Fibroblast of pulmonary artery (primary cell): ENCODE measurements at regions not wholly inside any gene's neighbourhood (a gene's known extent, or its start where the extent isn't known, plus 50 kb on each side); places are given as distances from the start of the nearest gene placed in this dataset.

ENCODE experiments used
- DNase-seq: peaks from one replicate; pipeline ENCODE4 v3.0.0-alpha.2; 2010; ENCODE audit warnings: low read depth
- H3K4me3 ChIP-seq: replicated peaks from 2 replicates; pipeline ENCODE4 v1.5.1; 2011; ENCODE audit warnings: low read depth, mild to moderate bottlenecking, control low read depth, low read length, moderate library complexity
- TF ChIP-seq, protein P1 (sequence below): IDR thresholded peaks from 2 replicates; pipeline ENCODE4 v1.5.1; 2011; ENCODE audit warnings: mild to moderate bottlenecking, control low read depth, low read length, inconsistent platforms; ENCODE audit errors: missing control alignments

GRCh38 chr7:28347475-28348318, 64.6 kb upstream of the CREB5 start:
- H3K4me3 ChIP-seq: no peak overlapping the region
- peak; percentile 43 for DNase-seq
- TF ChIP-seq, protein P1, sequence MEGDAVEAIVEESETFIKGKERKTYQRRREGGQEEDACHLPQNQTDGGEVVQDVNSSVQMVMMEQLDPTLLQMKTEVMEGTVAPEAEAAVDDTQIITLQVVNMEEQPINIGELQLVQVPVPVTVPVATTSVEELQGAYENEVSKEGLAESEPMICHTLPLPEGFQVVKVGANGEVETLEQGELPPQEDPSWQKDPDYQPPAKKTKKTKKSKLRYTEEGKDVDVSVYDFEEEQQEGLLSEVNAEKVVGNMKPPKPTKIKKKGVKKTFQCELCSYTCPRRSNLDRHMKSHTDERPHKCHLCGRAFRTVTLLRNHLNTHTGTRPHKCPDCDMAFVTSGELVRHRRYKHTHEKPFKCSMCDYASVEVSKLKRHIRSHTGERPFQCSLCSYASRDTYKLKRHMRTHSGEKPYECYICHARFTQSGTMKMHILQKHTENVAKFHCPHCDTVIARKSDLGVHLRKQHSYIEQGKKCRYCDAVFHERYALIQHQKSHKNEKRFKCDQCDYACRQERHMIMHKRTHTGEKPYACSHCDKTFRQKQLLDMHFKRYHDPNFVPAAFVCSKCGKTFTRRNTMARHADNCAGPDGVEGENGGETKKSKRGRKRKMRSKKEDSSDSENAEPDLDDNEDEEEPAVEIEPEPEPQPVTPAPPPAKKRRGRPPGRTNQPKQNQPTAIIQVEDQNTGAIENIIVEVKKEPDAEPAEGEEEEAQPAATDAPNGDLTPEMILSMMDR: no peak

DNA sequence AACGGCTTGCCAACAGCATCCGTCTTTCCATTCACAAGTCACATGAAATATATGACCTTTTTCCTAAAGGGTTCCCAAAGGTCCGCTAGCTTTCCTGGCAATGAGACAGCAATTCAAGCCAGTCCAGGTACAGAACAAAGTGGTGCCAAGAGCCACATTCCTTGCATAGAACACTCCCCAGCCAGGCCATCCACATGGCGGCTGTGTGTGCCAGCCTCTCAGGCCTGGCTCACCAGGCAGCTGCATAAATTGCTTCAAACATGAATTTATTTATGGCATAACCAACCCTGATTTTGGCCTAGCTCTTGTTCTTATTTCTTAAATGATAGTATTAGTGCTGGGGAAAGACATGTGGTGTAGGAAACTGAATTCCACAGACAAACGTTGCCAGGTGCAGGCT, 63.7 kb upstream of the CREB5 start:
- no peak overlapping the region for H3K4me3 ChIP-seq
- TF ChIP-seq, protein P1: no peak
- DNase-seq: no peak

GRCh38 chr7:28349637-28350036, 62.7 kb upstream of the CREB5 start:
- no peak for DNase-seq
- H3K4me3 ChIP-seq: no peak overlapping the region
- TF ChIP-seq, protein P1: no peak

GRCh38 chr7:28350662-28351061, 61.7 kb upstream of the CREB5 start:
- H3K4me3 ChIP-seq: no peak overlapping the region
- no peak for DNase-seq
- TF ChIP-seq, protein P1: no peak

- H3K4me3 ChIP-seq: no peak overlapping the region
- DNase-seq: no peak
- TF ChIP-seq, protein P1: no peak
Measured at GRCh38 chr7:28351450-28351849, 60.9 kb upstream of the CREB5 start.

DNA sequence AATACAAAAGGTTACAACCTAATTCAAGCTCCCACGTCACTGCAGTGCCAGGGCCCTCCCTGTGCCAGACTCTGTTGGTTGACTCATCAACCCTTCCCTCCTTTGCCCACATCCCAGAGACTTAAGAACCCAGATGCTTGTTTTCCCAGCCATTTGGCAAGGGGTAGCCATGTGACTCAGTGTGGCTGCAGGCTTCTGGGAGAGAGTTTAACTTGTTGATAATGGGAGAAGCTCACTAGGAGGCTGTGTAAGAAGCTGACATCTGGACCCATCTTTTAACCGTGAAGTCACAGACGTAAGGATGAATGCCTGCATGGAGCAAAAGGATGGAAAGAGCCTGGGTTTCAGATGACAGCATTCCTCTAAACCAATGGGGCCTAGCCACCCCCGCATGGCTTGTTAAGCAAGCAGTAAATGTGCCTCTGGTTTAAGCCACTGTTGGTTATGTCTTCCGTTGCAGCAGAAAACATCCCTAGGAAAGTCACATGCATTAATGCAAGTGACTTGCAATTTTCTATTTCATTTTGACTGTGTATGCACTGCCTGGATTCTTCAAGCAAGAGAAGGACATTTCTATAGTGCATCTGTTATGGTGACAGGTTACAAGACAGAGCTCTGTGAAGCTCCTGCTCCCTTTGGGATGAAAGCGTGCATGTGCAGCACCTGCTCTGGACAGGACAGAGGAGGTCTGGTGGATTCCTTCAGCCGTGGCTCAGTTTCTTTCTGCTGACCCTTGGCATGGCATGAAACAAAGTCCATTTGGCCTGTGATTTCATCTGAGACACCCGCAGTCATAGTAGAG, 57.5 kb upstream of the CREB5 start:
- peak; percentile 85 for DNase-seq
- H3K4me3 ChIP-seq: no peak overlapping the region
- TF ChIP-seq, protein P1: no peak
